HG02571 (cell line): ENCODE measurements at regions not wholly inside any gene's neighbourhood (a gene's known extent, or its start where the extent isn't known, plus 50 kb on each side); places are given as distances from the start of the nearest gene placed in this dataset.
A peak's percentile ranks its signal among the peaks of the same experiment; 100 is the strongest.

Source experiments
- ATAC-seq: cut with Tn5 transposase; IDR thresholded peaks from one replicate; pipeline ENCODE4 v1.9.1; 2021; ENCODE audit warnings: mild to moderate bottlenecking, moderate library complexity; ENCODE audit not compliant: unreplicated experiment

- ATAC-seq: no peak
Observed at GRCh38 chr20:23254505-23254904, 96.1 kb upstream of the NXT1 start.

- no peak for ATAC-seq
Observed at GRCh38 chr20:23254034-23254433, 96.6 kb upstream of the NXT1 start.

GRCh38 chr20:23253524-23253923 is 97.1 kb upstream of the NXT1 start:
- no peak for ATAC-seq

GRCh38 chr20:23251779-23252178 is 98.8 kb upstream of the NXT1 start:
- no peak for ATAC-seq

- no peak for ATAC-seq
Observed at GRCh38 chr20:23249541-23249940, 101.0 kb upstream of the NXT1 start.

GRCh38 chr20:23248461-23248882 is 102.1 kb upstream of the NXT1 start:
- no peak for ATAC-seq

- ATAC-seq: no peak
Observed at GRCh38 chr20:23246717-23247664, 103.6 kb upstream of the NXT1 start.

GRCh38 chr20:23245553-23246181 is 104.9 kb upstream of the NXT1 start:
- ATAC-seq: peak; percentile 63

GRCh38 chr20:23244916-23245552 is 105.6 kb upstream of the NXT1 start:
- no peak for ATAC-seq

- no peak for ATAC-seq
Observed at GRCh38 chr20:23244156-23244915, 106.3 kb upstream of the NXT1 start.

GRCh38 chr20:23243791-23244155 is 106.8 kb upstream of the NXT1 start:
- no peak for ATAC-seq

GRCh38 chr20:23242556-23243180 is 107.9 kb upstream of the NXT1 start:
- no peak for ATAC-seq

- ATAC-seq: no peak
Observed at GRCh38 chr20:23242104-23242503, 108.5 kb upstream of the NXT1 start.

GRCh38 chr20:23241416-23241815 is 109.2 kb upstream of the NXT1 start:
- no peak for ATAC-seq

- ATAC-seq: no peak
Observed at GRCh38 chr20:23240519-23240918, 110.1 kb upstream of the NXT1 start.

GRCh38 chr20:23237201-23237600 is 113.4 kb upstream of the NXT1 start:
- ATAC-seq: no peak

GRCh38 chr20:23235173-23236027 is 115.2 kb upstream of the NXT1 start:
- ATAC-seq: no peak

GRCh38 chr20:23234311-23235078 is 116.1 kb upstream of the NXT1 start:
- no peak for ATAC-seq

GRCh38 chr20:23233341-23233740 is 117.2 kb upstream of the NXT1 start:
- ATAC-seq: no peak
